ENCODE measurements at regions not wholly inside any gene's neighbourhood (a gene's known extent, or its start where the extent isn't known, plus 50 kb on each side); places are given as distances from the start of the nearest gene placed in this dataset.

GRCh38 chr13:57424379-57424778 lies 207.2 kb upstream of the PCDH17 start:
- no TSS peak for BruUV-seq (replicated peaks)
- Histone ChIP-seq H4K20me1 (ENCODE audit: control insufficient read depth, insufficient read depth) (no peaks in the 10 kb centered on the region), H3K9me3 (replicated peaks; ENCODE audit: control insufficient read depth, insufficient read depth, low read length) (no peaks in the 10 kb centered on the region; the same call in 2 of the 3 replicates), H3K27me3 (replicated peaks in 1 of 2; ENCODE audit: control insufficient read depth in 2 of 2, insufficient read depth in 2 of 2, low read length in 1 of 2) (no peaks in the 10 kb centered on the region), H3K27ac (ENCODE audit: control insufficient read depth, insufficient read depth) (no peak overlapping the region), H3K4me1 (ENCODE audit: control insufficient read depth, insufficient read depth, low read length) (no peaks in the 10 kb centered on the region), H3K36me3 (ENCODE audit: control insufficient read depth in 2 of 2, insufficient read depth in 2 of 2, low read length in 1 of 2) (no peaks in the 10 kb centered on the region), H3K4me2 (ENCODE audit: control insufficient read depth, insufficient read depth) (no peak overlapping the region), H3K9ac (ENCODE audit: control insufficient read depth, insufficient read depth, low read length) (no peak overlapping the region), H3K79me2 (ENCODE audit: control insufficient read depth, insufficient read depth, low read length) (no peaks in the 10 kb centered on the region), H3K4me3 (no peak overlapping the region), H2AFZ (ENCODE audit: control insufficient read depth, low read depth, low read length) (no peak overlapping the region)
- POLR2A ChIA-PET = no interaction called here
- RAD21 ChIA-PET (ENCODE audit: unreplicated experiment) = no interaction called here
- ATAC-seq (no peak), FAIRE-seq (no peak), DNase-seq (ENCODE audit: low read depth, low spot score) (no peak)
- whole genome bisulfite sequencing (ENCODE audit: insufficient coverage, insufficient replicate concordance, low lambda C conversion rate, missing lambda C conversion rate) = 0% methylated on average over 1 of the region's 1 CpG
- CTCF ChIA-PET = no interaction called here
- SMC1A ChIA-PET (ENCODE audit: uncharacterized antibody, unreplicated experiment) = no interaction called here
- in situ Hi-C loops (cut with MboI) = no loop called here
- intact Hi-C loops (cut with micrococcal nuclease; ENCODE audit: unreplicated experiment) = no loop called here
- TF ChIP-seq TCF7 (IDR thresholded peaks at IDR 0.05; ENCODE audit: borderline replicate concordance) = no peak
- TF ChIP-seq ZNF592 (IDR thresholded peaks at IDR 0.05) = no peak
- no peak for TF ChIP-seq NRF1 (conservative IDR thresholded peaks at IDR 0.05; ENCODE audit: low read depth, low read length)
- TF ChIP-seq TAF1 (IDR thresholded peaks at IDR 0.05; ENCODE audit: borderline replicate concordance, low read depth, low read length) = no peak
- no peak for TF ChIP-seq BCL3 (IDR thresholded peaks at IDR 0.05; ENCODE audit: borderline replicate concordance, insufficient read depth, low read depth, low read length, poor library complexity, severe bottlenecking)
- TF ChIP-seq MEF2B (IDR thresholded peaks at IDR 0.05; ENCODE audit: partially characterized antibody, poor library complexity, severe bottlenecking) = no peak
- no peak for TF ChIP-seq GABPA (IDR thresholded peaks at IDR 0.05; ENCODE audit: low read depth)
- no peak for TF ChIP-seq RB1 (IDR thresholded peaks at IDR 0.05; ENCODE audit: borderline replicate concordance)
- no peak for TF ChIP-seq BCL11A (IDR thresholded peaks at IDR 0.05; ENCODE audit: low read depth, low read length)
- TF ChIP-seq RELB (IDR thresholded peaks at IDR 0.05; ENCODE audit: low read depth) = no peak

All from GM12878 (cell line).